Astrocyte (in vitro differentiated cells and primary cell): ENCODE measurements at regions not wholly inside any gene's neighbourhood (a gene's known extent, or its start where the extent isn't known, plus 50 kb on each side); places are given as distances from the start of the nearest gene placed in this dataset.

ENCODE experiments used
- DNase-seq: peaks from one replicate; pipeline ENCODE4 v3.0.0-alpha.2; 2010; ENCODE audit warnings: low read depth
- FAIRE-seq: peaks from 2 replicates; lab custom pipeline; 2011; peaks lifted over from hg19 to GRCh38; lab: Jason Lieb, UNC
- H2AFZ ChIP-seq: 2 replicates; pipeline ENCODE4 v1.6.0; 2012; ENCODE audit warnings: low read depth, low read length, inconsistent platforms
- H3K27ac ChIP-seq: 2 replicates; pipeline ENCODE4 v1.5.1; 2011; ENCODE audit warnings: low read depth, low read length, inconsistent platforms
- H3K27me3 ChIP-seq: 2 replicates; pipeline ENCODE4 v1.6.0; 2011; ENCODE audit warnings: low read length, inconsistent platforms; ENCODE audit not compliant: insufficient read depth
- H3K36me3 ChIP-seq: 2 replicates; pipeline ENCODE4 v1.5.1; 2011; ENCODE audit warnings: low read length, inconsistent platforms; ENCODE audit not compliant: insufficient read depth
- H3K4me1 ChIP-seq: 2 replicates; pipeline ENCODE4 v1.5.1; 2011; ENCODE audit warnings: low read length, inconsistent platforms; ENCODE audit not compliant: insufficient read depth
- H3K4me2 ChIP-seq: 2 replicates; pipeline ENCODE4 v1.6.0; 2012; ENCODE audit warnings: low read length, inconsistent platforms
- H3K4me3 ChIP-seq: 2 replicates; pipeline ENCODE4 v1.5.1; 2011; ENCODE audit warnings: low read depth, mild to moderate bottlenecking, low read length, inconsistent platforms; ENCODE audit not compliant: insufficient read depth
- H3K79me2 ChIP-seq: 2 replicates; pipeline ENCODE4 v1.6.0; 2012; ENCODE audit warnings: mild to moderate bottlenecking, low read length, inconsistent platforms; ENCODE audit not compliant: insufficient read depth
- H3K9ac ChIP-seq: 2 replicates; pipeline ENCODE4 v1.6.0; 2012; ENCODE audit warnings: mild to moderate bottlenecking, low read length, inconsistent platforms
- H3K9me3 ChIP-seq: 2 replicates; pipeline ENCODE4 v1.5.1; 2012; ENCODE audit warnings: low read depth, mild to moderate bottlenecking, low read length, inconsistent platforms; ENCODE audit not compliant: insufficient read depth
- H4K20me1 ChIP-seq: 2 replicates; pipeline ENCODE4 v1.6.0; 2012; ENCODE audit warnings: low read length, inconsistent platforms; ENCODE audit not compliant: insufficient read depth
- H3K27ac Mint-ChIP-seq: one replicate; pipeline ENCODE4 v1.8.0; 2021; ENCODE audit warnings: mild to moderate bottlenecking, mixed read lengths; ENCODE audit not compliant: unreplicated experiment
- H3K27me3 Mint-ChIP-seq: one replicate; pipeline ENCODE4 v1.8.0; 2021; ENCODE audit warnings: low read depth, mixed read lengths; ENCODE audit not compliant: unreplicated experiment
- H3K36me3 Mint-ChIP-seq: one replicate; pipeline ENCODE4 v1.8.0; 2021; ENCODE audit warnings: low read depth, mixed read lengths; ENCODE audit not compliant: unreplicated experiment
- H3K4me1 Mint-ChIP-seq: one replicate; pipeline ENCODE4 v1.8.0; 2021; ENCODE audit warnings: low read depth, mixed read lengths; ENCODE audit not compliant: unreplicated experiment
- H3K4me3 Mint-ChIP-seq: one replicate; pipeline ENCODE4 v1.8.0; 2021; ENCODE audit warnings: mild to moderate bottlenecking, moderate library complexity, mixed read lengths; ENCODE audit not compliant: unreplicated experiment
- H3K9me3 Mint-ChIP-seq: one replicate; pipeline ENCODE4 v1.8.0; 2021; ENCODE audit warnings: mild to moderate bottlenecking, mixed read lengths; ENCODE audit not compliant: unreplicated experiment
- EZH2 ChIP-seq: IDR thresholded peaks from 2 replicates; pipeline ENCODE4 v1.6.1; 2012; ENCODE audit warnings: mild to moderate bottlenecking, low read length, inconsistent platforms; ENCODE audit not compliant: insufficient read depth
- TF ChIP-seq, protein P1 (sequence below): IDR thresholded peaks from 2 replicates; pipeline ENCODE4 v1.5.1; 2011; ENCODE audit warnings: low read depth, mild to moderate bottlenecking, inconsistent platforms, low read length, moderate library complexity; ENCODE audit not compliant: insufficient read depth

DNA sequence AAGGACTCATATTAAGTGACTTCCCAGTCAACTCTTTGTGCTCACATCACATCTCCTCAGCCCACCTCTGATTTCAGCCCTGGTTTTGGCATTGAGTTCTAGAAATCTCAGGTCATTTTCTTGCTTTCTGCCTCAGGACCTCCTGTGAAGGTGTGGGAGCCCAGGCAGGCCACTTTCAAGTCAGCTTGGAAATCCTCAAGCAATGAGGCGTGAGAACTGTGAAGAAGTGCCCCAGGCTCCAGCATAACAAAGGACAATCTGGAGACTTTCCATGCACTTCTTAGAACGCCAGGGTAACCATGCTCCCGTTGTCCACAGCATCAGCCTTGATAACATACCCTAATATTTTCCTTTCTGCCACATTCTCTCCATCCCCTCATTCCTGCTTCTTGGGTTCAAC lies 131.2 kb upstream of the MAP3K1 start:
- Histone ChIP-seq H3K4me3 (no peak overlapping the region), H3K4me2 (no peak overlapping the region), H3K27me3 (no peaks in the 10 kb centered on the region), H2AFZ (no peak overlapping the region), H4K20me1 (no peaks in the 10 kb centered on the region), H3K79me2 (no peaks in the 10 kb centered on the region), H3K27ac (no peak overlapping the region), H3K4me1 (peaks cover 5% of the 10 kb centered on the region), H3K9ac (no peak overlapping the region), H3K9me3 (no peaks in the 10 kb centered on the region), H3K36me3 (no peaks in the 10 kb centered on the region)
- H3K27ac Mint-ChIP-seq: no peak overlapping the region
- H3K36me3 Mint-ChIP-seq: no peaks in the 10 kb centered on the region
- H3K4me1 Mint-ChIP-seq: peaks cover 8% of the 10 kb centered on the region
- FAIRE-seq (no peak), DNase-seq (no peak)
- no peak for TF ChIP-seq EZH2
- TF ChIP-seq, protein P1, sequence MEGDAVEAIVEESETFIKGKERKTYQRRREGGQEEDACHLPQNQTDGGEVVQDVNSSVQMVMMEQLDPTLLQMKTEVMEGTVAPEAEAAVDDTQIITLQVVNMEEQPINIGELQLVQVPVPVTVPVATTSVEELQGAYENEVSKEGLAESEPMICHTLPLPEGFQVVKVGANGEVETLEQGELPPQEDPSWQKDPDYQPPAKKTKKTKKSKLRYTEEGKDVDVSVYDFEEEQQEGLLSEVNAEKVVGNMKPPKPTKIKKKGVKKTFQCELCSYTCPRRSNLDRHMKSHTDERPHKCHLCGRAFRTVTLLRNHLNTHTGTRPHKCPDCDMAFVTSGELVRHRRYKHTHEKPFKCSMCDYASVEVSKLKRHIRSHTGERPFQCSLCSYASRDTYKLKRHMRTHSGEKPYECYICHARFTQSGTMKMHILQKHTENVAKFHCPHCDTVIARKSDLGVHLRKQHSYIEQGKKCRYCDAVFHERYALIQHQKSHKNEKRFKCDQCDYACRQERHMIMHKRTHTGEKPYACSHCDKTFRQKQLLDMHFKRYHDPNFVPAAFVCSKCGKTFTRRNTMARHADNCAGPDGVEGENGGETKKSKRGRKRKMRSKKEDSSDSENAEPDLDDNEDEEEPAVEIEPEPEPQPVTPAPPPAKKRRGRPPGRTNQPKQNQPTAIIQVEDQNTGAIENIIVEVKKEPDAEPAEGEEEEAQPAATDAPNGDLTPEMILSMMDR: no peak
- H3K4me3 Mint-ChIP-seq: no peak overlapping the region
- peaks cover 3% of the 10 kb centered on the region for H3K9me3 Mint-ChIP-seq
- H3K27me3 Mint-ChIP-seq: peaks cover 11% of the 10 kb centered on the region

DNA sequence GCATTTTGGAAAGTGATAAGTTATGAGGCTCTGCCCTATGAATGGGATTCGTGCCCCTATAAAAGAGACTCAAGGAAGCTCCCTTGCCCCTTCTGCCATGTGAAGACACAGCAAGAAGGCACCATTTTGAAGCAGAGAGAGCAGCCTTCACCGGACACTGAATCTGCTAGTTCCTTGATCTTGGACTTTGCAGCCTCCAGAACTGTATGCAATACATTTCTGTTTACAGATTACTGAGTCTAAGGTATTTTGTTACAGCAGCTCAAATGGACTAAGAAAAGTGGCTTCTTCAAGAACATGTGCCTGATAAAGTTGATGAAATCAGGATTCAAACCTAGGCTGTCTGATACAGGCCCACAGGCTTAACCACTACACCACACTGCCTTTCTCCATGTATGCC lies 131.6 kb upstream of the MAP3K1 start:
- no peak overlapping the region for H3K4me2 ChIP-seq
- FAIRE-seq (no peak), DNase-seq (no peak)
- no peak overlapping the region for H3K4me3 Mint-ChIP-seq
- no peaks in the 10 kb centered on the region for H3K27me3 ChIP-seq
- H3K27me3 Mint-ChIP-seq: peaks cover 10% of the 10 kb centered on the region
- H3K27ac ChIP-seq: no peak overlapping the region
- H3K9me3 ChIP-seq: no peaks in the 10 kb centered on the region
- H3K9ac ChIP-seq: no peak overlapping the region
- no peaks in the 10 kb centered on the region for H3K79me2 ChIP-seq
- peaks cover 3% of the 10 kb centered on the region for H3K9me3 Mint-ChIP-seq
- peaks cover 5% of the 10 kb centered on the region for H3K4me1 ChIP-seq
- H2AFZ ChIP-seq: no peak overlapping the region
- H3K36me3 Mint-ChIP-seq: no peaks in the 10 kb centered on the region
- H3K4me3 ChIP-seq: no peak overlapping the region
- no peaks in the 10 kb centered on the region for H3K36me3 ChIP-seq
- peaks cover 8% of the 10 kb centered on the region for H3K4me1 Mint-ChIP-seq
- TF ChIP-seq EZH2: no peak
- TF ChIP-seq, protein P1: no peak
- H3K27ac Mint-ChIP-seq: no peak overlapping the region
- no peaks in the 10 kb centered on the region for H4K20me1 ChIP-seq

DNA sequence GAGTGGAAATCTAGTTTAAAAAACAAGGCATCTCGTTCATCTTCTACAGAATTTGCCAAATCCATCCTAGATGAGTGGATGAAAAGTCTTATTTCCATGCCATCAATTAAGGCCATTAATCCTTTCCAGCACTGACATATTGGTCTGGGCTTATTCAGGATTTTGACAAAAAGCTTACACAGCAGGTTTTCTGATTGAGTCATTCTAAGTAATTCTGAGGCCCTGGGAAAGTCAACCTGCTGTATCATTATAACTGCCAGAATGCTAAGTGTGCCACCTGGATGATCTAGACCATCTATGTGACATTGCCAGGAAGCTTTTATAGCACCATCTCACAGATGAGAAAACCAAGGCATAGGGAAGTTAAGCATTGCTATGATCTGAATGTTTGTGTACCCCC lies 132.1 kb upstream of the MAP3K1 start:
- no peaks in the 10 kb centered on the region for H3K9me3 ChIP-seq
- peaks cover 5% of the 10 kb centered on the region for H3K4me1 ChIP-seq
- H3K27me3 ChIP-seq: no peaks in the 10 kb centered on the region
- no peak for TF ChIP-seq EZH2
- TF ChIP-seq, protein P1: no peak
- no peaks in the 10 kb centered on the region for H4K20me1 ChIP-seq
- Mint-ChIP-seq H3K9me3 (peaks cover 3% of the 10 kb centered on the region), H3K36me3 (no peaks in the 10 kb centered on the region), H3K27me3 (peaks cover 7% of the 10 kb centered on the region), H3K27ac (no peak overlapping the region), H3K4me3 (no peak overlapping the region), H3K4me1 (peaks cover 8% of the 10 kb centered on the region)
- DNase-seq: no peak
- FAIRE-seq: no peak
- no peaks in the 10 kb centered on the region for H3K79me2 ChIP-seq
- no peak overlapping the region for H3K4me3 ChIP-seq
- no peak overlapping the region for H3K4me2 ChIP-seq
- no peak overlapping the region for H3K9ac ChIP-seq
- H2AFZ ChIP-seq: no peak overlapping the region
- no peaks in the 10 kb centered on the region for H3K36me3 ChIP-seq
- no peak overlapping the region for H3K27ac ChIP-seq
